OCI-LY1 (cell line): ENCODE measurements at regions not wholly inside any gene's neighbourhood (a gene's known extent, or its start where the extent isn't known, plus 50 kb on each side); places are given as distances from the start of the nearest gene placed in this dataset.

Source experiments
- H2AFZ ChIP-seq: fragments of 200-600 bp; sonication (generic), shearing (Covaris generic); 2 replicates; pipeline ENCODE4 v1.6.0; 2014; ENCODE audit warnings: antibody characterized with exemption, mild to moderate bottlenecking, low read length
- H3F3A ChIP-seq: fragments of 200-600 bp; sonication (generic), shearing (Covaris generic); 2 replicates; pipeline ENCODE4 v1.6.0; 2014; ENCODE audit warnings: mild to moderate bottlenecking, antibody characterized with exemption, low read length, moderate library complexity; ENCODE audit not compliant: insufficient read depth
- H3K27ac ChIP-seq: fragments of 200-600 bp; sonication (generic); 2 replicates; pipeline ENCODE4 v1.5.1; 2014; ENCODE audit warnings: low read length, mixed run types, mild to moderate bottlenecking, low read depth; ENCODE audit not compliant: poor library complexity, severe bottlenecking
- H3K27me3 ChIP-seq: fragments of 200-600 bp; sonication (generic); 2 replicates; pipeline ENCODE4 v1.6.0; 2014; ENCODE audit warnings: antibody characterized with exemption, mild to moderate bottlenecking, low read length, moderate library complexity; ENCODE audit not compliant: insufficient read depth
- H3K36me3 ChIP-seq: fragments of 200-600 bp; sonication (generic); 2 replicates; pipeline ENCODE4 v1.6.1; 2014; ENCODE audit warnings: mild to moderate bottlenecking, antibody characterized with exemption, low read length, moderate library complexity, mixed read lengths; ENCODE audit not compliant: insufficient read depth
- H3K4me1 ChIP-seq: fragments of 200-600 bp; sonication (generic); 2 replicates; pipeline ENCODE4 v1.5.1; 2014; ENCODE audit warnings: mild to moderate bottlenecking, low read length, moderate library complexity; ENCODE audit not compliant: insufficient read depth, severe bottlenecking
- H3K4me2 ChIP-seq: fragments of 200-600 bp; sonication (generic), shearing (Covaris generic); 2 replicates; pipeline ENCODE4 v1.6.1; 2014; ENCODE audit warnings: low read length
- H3K4me3 ChIP-seq: fragments of 200-600 bp; sonication (generic); 2 replicates; pipeline ENCODE4 v1.5.1; 2014; ENCODE audit warnings: low read length, low read depth, mild to moderate bottlenecking, mixed read lengths; ENCODE audit not compliant: poor library complexity, severe bottlenecking
- H3K79me2 ChIP-seq: fragments of 200-600 bp; shearing (Covaris generic); 2 replicates; pipeline ENCODE4 v1.6.1; 2016; ENCODE audit warnings: mixed run types, low read length, mixed read lengths; ENCODE audit not compliant: insufficient read depth
- H3K9ac ChIP-seq: fragments of 200-600 bp; sonication (generic), shearing (Covaris generic); 2 replicates; pipeline ENCODE4 v1.6.1; 2014; ENCODE audit warnings: mild to moderate bottlenecking, low read length, mixed read lengths
- H3K9me2 ChIP-seq: fragments of 200-600 bp; sonication (generic), shearing (Covaris generic); 2 replicates; pipeline ENCODE4 v1.6.1; 2014; ENCODE audit warnings: low read depth, mild to moderate bottlenecking, low read length, mixed read lengths
- H3K9me3 ChIP-seq: fragments of 200-600 bp; shearing (Covaris generic); 2 replicates; pipeline ENCODE4 v1.6.1; 2014; ENCODE audit warnings: low read length, mixed read lengths
- H4K20me1 ChIP-seq: fragments of 200-600 bp; sonication (generic), shearing (Covaris generic); 2 replicates; pipeline ENCODE4 v1.6.0; 2016; ENCODE audit warnings: mild to moderate bottlenecking, low read length; ENCODE audit not compliant: insufficient read depth
- EZH2 ChIP-seq: fragments of 200-600 bp; sonication (generic), shearing (Covaris generic); IDR thresholded peaks from 2 replicates; pipeline ENCODE4 v1.8.0; 2017; ENCODE audit warnings: borderline replicate concordance, mixed run types, mild to moderate bottlenecking, antibody characterized with exemption, low read length, moderate library complexity, mixed read lengths
- TF ChIP-seq, protein P1 (sequence below): fragments of 200-600 bp; sonication (generic), shearing (Covaris generic); IDR thresholded peaks from 2 replicates; pipeline ENCODE4 v1.5.1; 2017; ENCODE audit warnings: mild to moderate bottlenecking, antibody characterized with exemption, low read length, moderate library complexity, mixed read lengths

DNA sequence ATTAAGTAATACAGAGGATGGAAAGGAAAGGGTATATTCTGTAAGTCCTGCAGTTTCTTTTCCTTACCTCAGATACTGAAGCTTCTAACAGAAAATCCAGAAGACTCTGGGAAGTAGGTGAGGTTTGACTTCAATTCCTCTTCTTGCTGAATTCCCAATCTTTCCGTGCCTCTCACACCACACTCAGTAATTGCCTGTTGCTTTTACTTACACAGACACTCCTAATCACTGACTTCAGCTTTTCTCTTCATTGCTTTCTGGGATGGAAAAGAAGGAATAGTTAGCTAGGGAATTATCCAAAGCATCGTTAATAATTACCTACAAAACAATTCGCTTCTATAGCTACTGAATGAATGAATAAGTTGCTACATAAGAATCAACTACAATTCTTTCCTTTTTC is 163.6 kb downstream of the FBXO8 start:
- no peaks in the 10 kb centered on the region for H3K9me3 ChIP-seq
- no peaks in the 10 kb centered on the region for H3K36me3 ChIP-seq
- no peaks in the 10 kb centered on the region for H3K27me3 ChIP-seq
- H3K79me2 ChIP-seq: no peaks in the 10 kb centered on the region
- H3K4me2 ChIP-seq: no peak overlapping the region
- no peak overlapping the region for H3K9ac ChIP-seq
- no peaks in the 10 kb centered on the region for H4K20me1 ChIP-seq
- H3K4me1 ChIP-seq: no peaks in the 10 kb centered on the region
- H3K27ac ChIP-seq: no peak overlapping the region
- H3K9me2 ChIP-seq: no peaks in the 10 kb centered on the region
- TF ChIP-seq EZH2: no peak
- TF ChIP-seq, protein P1, sequence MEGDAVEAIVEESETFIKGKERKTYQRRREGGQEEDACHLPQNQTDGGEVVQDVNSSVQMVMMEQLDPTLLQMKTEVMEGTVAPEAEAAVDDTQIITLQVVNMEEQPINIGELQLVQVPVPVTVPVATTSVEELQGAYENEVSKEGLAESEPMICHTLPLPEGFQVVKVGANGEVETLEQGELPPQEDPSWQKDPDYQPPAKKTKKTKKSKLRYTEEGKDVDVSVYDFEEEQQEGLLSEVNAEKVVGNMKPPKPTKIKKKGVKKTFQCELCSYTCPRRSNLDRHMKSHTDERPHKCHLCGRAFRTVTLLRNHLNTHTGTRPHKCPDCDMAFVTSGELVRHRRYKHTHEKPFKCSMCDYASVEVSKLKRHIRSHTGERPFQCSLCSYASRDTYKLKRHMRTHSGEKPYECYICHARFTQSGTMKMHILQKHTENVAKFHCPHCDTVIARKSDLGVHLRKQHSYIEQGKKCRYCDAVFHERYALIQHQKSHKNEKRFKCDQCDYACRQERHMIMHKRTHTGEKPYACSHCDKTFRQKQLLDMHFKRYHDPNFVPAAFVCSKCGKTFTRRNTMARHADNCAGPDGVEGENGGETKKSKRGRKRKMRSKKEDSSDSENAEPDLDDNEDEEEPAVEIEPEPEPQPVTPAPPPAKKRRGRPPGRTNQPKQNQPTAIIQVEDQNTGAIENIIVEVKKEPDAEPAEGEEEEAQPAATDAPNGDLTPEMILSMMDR: no peak
- no peaks in the 10 kb centered on the region for H3F3A ChIP-seq
- no peak overlapping the region for H3K4me3 ChIP-seq
- H2AFZ ChIP-seq: no peak overlapping the region

DNA sequence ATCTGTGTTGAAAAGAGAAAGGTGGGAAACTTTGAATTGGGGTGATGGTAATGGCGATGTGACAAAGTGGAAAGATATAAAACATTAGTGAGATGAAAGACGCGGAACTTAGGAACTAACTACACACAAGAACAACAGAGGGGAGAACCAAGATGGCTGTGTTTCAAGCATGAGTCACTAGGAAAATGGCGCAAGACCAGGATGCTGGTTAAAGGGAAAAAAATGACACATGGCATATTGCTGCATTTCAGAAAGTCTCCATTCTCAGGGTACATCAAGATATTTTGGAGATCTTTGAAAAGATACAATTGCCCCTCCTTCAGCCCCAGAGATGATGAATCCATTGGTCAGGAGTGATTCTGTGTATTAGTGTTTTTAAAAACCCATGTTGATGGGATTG is 164.4 kb downstream of the FBXO8 start:
- H2AFZ ChIP-seq: no peak overlapping the region

DNA sequence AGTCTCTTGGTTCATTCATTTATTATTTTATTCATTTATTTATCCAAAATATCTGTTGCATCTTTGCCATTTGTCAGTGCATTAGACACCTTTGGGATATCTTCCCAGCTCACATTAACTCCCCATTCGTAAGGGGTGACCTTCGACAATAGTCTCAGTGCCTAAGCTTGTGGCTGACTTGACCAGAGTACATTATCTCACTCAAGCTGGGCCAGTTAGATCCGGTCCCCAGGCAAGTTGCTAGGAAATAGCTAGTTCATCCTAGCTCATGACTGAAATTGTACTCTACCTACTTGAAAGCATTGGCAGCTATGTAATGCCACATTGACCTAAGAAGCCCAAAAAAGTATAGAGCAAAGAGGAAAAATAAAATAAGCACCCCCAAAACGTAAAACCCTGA is 165.3 kb downstream of the FBXO8 start:
- no peaks in the 10 kb centered on the region for H3K27me3 ChIP-seq
- H3K79me2 ChIP-seq: no peaks in the 10 kb centered on the region
- H3K9ac ChIP-seq: no peak overlapping the region
- no peak for TF ChIP-seq EZH2
- TF ChIP-seq, protein P1: no peak
- H4K20me1 ChIP-seq: no peaks in the 10 kb centered on the region
- H3K4me3 ChIP-seq: no peak overlapping the region
- no peaks in the 10 kb centered on the region for H3K9me2 ChIP-seq
- no peak overlapping the region for H2AFZ ChIP-seq
- H3F3A ChIP-seq: no peaks in the 10 kb centered on the region
- H3K9me3 ChIP-seq: no peaks in the 10 kb centered on the region
- no peaks in the 10 kb centered on the region for H3K36me3 ChIP-seq
- no peak overlapping the region for H3K4me2 ChIP-seq
- no peak overlapping the region for H3K27ac ChIP-seq
- H3K4me1 ChIP-seq: no peaks in the 10 kb centered on the region

More for the DNA sequence above, 164.4 kb downstream of the FBXO8 start:
- no peak overlapping the region for H3K9ac ChIP-seq
- H3K4me3 ChIP-seq: no peak overlapping the region
- no peaks in the 10 kb centered on the region for H4K20me1 ChIP-seq
- H3K4me1 ChIP-seq: no peaks in the 10 kb centered on the region
- no peaks in the 10 kb centered on the region for H3K27me3 ChIP-seq
- no peaks in the 10 kb centered on the region for H3F3A ChIP-seq
- TF ChIP-seq EZH2: no peak
- TF ChIP-seq, protein P1: no peak
- no peaks in the 10 kb centered on the region for H3K36me3 ChIP-seq
- H3K9me3 ChIP-seq: no peaks in the 10 kb centered on the region
- no peaks in the 10 kb centered on the region for H3K9me2 ChIP-seq
- H3K4me2 ChIP-seq: no peak overlapping the region
- H3K27ac ChIP-seq: no peak overlapping the region
- H3K79me2 ChIP-seq: no peaks in the 10 kb centered on the region
